ENCODE measurements at regions not wholly inside any gene's neighbourhood (a gene's known extent, or its start where the extent isn't known, plus 50 kb on each side); places are given as distances from the start of the nearest gene placed in this dataset.

DNA sequence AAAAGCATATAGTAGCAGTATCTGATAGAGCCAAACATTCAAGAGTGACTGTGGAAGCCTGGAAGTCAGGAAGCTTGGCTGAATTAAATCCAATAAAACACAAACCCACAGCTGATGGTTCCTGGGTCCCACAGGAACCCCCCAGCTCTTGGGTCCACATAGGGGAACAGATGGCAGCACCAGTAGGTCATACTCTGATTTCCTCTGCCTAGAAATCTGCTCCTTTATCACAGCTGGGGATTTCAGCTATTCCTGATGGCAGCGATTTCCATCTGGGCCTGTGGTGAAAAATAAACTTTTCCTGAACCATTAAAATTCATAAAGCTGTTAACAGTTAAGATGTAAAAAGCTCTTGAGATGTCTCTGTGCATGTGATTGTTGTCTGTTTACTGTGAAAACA, 202.0 kb upstream of the FRMD6 start:
- Histone ChIP-seq H3K27ac (ENCODE audit: low read depth, low read length) (no peak overlapping the region), H3K27me3 (ENCODE audit: control insufficient read depth in 5 of 5, insufficient read depth in 4 of 5, low read length in 5 of 5) (no peaks in the 10 kb centered on the region), H3K9me3 (ENCODE audit: control insufficient read depth in 5 of 5, low read length in 5 of 5) (no peaks in the 10 kb centered on the region), H3K36me3 (ENCODE audit: control insufficient read depth in 5 of 5, insufficient read depth in 5 of 5, low read length in 5 of 5) (no peaks in the 10 kb centered on the region), H3K4me1 (ENCODE audit: control insufficient read depth in 5 of 5, insufficient read depth in 5 of 5, low read length in 5 of 5) (peaks cover 0 to 8% (median 5%) of the 10 kb centered on the region in 5 donors), H3K9ac (ENCODE audit: low read length in 5 of 5) (no peak overlapping the region), H3K4me3 (ENCODE audit: low read depth in 1 of 5, low read length in 5 of 5) (no peak overlapping the region)

DNA sequence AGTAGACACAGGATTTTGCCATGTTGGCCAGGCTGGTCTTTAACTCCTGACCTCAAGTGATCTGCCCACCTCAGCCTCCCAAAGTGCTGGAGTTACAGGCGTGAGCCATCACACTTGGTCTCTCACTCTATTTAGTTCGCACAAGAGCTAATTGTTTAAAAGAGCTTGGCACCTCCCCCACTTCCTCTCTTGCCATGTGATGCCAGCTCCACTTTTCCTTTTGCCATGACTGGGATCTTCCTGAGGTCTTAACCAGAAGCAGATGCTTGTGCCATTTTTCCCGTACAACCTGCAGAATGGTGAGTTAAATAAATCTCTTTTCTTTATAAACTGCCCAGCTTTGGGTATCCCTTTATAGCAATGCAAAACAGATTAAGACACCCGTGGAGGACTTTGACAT, 200.1 kb upstream of the FRMD6 start:
- Histone ChIP-seq H3K27me3 (ENCODE audit: control insufficient read depth in 5 of 5, insufficient read depth in 4 of 5, low read length in 5 of 5) (no peaks in the 10 kb centered on the region), H3K27ac (ENCODE audit: low read depth, low read length) (no peak overlapping the region), H3K36me3 (ENCODE audit: control insufficient read depth in 5 of 5, insufficient read depth in 5 of 5, low read length in 5 of 5) (no peaks in the 10 kb centered on the region), H3K9ac (ENCODE audit: low read length in 5 of 5) (no peak overlapping the region), H3K9me3 (ENCODE audit: control insufficient read depth in 5 of 5, low read length in 5 of 5) (no peaks in the 10 kb centered on the region), H3K4me1 (ENCODE audit: control insufficient read depth in 5 of 5, insufficient read depth in 5 of 5, low read length in 5 of 5) (peaks cover 0 to 8% (median 5%) of the 10 kb centered on the region in 5 donors), H3K4me3 (ENCODE audit: low read depth in 1 of 5, low read length in 5 of 5) (no peak overlapping the region)

DNA sequence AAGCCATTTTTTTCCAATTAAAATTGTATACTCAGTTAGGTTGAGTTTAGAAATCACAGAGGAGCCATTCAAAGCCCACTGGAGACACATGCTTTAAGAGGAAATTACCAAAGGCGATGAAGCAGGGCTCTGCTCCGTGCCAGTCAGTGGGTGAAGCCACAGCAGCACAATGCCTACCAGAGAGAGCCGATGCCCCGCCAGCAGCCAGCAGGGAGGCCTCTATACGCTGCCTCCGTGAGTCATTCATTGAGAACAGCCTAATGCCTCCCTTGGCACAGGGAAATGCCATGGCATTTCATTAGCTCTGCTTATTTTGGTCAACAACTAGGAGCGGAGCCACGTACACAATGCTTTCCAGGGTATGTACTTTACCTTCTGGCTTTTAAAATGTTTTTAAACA, 197.8 kb upstream of the FRMD6 start:
- no peak overlapping the region for H3K9ac ChIP-seq (ENCODE audit: low read length in 5 of 5)
- no peaks in the 10 kb centered on the region for H3K9me3 ChIP-seq (ENCODE audit: control insufficient read depth in 5 of 5, low read length in 5 of 5)
- peaks cover 0 to 3% (median 0%) of the 10 kb centered on the region in 5 donors for H3K4me1 ChIP-seq (ENCODE audit: control insufficient read depth in 5 of 5, insufficient read depth in 5 of 5, low read length in 5 of 5)
- H3K36me3 ChIP-seq (ENCODE audit: control insufficient read depth in 5 of 5, insufficient read depth in 5 of 5, low read length in 5 of 5), result no peaks in the 10 kb centered on the region
- no peaks in the 10 kb centered on the region for H3K27me3 ChIP-seq (ENCODE audit: control insufficient read depth in 5 of 5, insufficient read depth in 4 of 5, low read length in 5 of 5)
- H3K27ac ChIP-seq (ENCODE audit: low read depth, low read length), result no peak overlapping the region
- H3K4me3 ChIP-seq (ENCODE audit: low read depth in 1 of 5, low read length in 5 of 5), result no peak overlapping the region

DNA sequence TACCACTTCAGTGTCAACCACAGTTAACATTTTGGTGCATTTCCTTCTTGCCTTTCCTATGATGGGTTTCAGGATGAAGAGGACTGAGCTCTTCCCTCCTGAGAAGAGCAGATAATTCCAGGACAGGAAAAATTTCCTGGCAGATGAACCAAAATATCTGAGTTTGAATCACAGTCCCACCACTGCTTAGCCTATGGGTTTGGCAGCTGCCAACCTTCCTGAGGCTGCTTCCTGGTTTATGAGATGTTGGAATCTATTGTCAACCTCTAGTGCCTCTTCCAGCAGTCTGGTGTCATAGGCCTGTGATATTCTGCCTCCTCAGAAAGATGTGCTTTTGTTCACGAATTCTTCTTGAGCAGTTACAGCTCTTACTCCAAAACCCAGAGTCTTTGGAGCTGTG, 197.4 kb upstream of the FRMD6 start:
- no peak overlapping the region for H3K27ac ChIP-seq (ENCODE audit: low read depth, low read length)
- H3K4me1 ChIP-seq (ENCODE audit: control insufficient read depth in 5 of 5, insufficient read depth in 5 of 5, low read length in 5 of 5), result no peaks in the 10 kb centered on the region
- no peaks in the 10 kb centered on the region for H3K9me3 ChIP-seq (ENCODE audit: control insufficient read depth in 5 of 5, low read length in 5 of 5)
- H3K36me3 ChIP-seq (ENCODE audit: control insufficient read depth in 5 of 5, insufficient read depth in 5 of 5, low read length in 5 of 5), result no peaks in the 10 kb centered on the region
- no peaks in the 10 kb centered on the region for H3K27me3 ChIP-seq (ENCODE audit: control insufficient read depth in 5 of 5, insufficient read depth in 4 of 5, low read length in 5 of 5)
- no peak overlapping the region for H3K4me3 ChIP-seq (ENCODE audit: low read depth in 1 of 5, low read length in 5 of 5)
- H3K9ac ChIP-seq (ENCODE audit: low read length in 5 of 5), result no peak overlapping the region

DNA sequence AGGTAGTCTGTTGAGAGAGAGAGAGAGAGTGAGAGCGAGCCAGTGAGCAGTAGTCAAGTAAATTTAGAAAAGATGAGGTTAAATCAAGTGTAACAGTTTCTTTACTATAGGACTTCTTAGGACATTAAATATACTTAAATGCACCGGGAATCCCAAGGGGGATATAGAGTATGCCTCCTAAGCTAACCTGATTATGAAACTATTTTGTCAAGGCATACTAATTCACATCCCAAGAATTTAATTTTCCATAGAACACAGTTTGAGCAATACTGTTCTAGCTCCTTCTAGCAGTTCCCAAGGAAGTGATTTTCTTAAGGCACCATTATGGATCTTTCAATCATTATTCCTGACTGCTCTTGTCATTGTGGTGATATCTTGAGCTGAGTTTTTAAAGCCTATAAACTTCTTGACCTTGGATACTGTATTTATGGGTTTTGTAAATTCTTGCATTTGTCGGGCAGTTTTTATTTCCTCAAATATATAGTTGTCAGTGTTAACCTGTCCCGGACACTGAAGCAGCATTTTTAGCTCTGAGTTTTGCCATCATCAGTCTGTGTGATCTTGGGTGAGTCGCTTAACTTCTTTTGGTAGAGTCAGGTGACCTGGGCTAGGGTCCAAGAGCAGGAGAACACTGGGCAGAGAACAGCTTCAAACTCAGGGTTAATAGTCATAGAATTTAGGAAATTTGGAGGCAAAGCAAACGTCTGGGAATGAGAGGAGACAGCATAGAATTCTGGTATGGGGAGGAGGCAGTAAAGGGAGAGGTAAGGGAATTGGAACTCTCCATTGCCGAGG, 196.5 kb upstream of the FRMD6 start:
- Histone ChIP-seq H3K27ac (ENCODE audit: low read depth, low read length) (no peak overlapping the region), H3K27me3 (ENCODE audit: control insufficient read depth in 5 of 5, insufficient read depth in 4 of 5, low read length in 5 of 5) (no peaks in the 10 kb centered on the region), H3K36me3 (ENCODE audit: control insufficient read depth in 5 of 5, insufficient read depth in 5 of 5, low read length in 5 of 5) (no peaks in the 10 kb centered on the region), H3K9me3 (ENCODE audit: control insufficient read depth in 5 of 5, low read length in 5 of 5) (no peaks in the 10 kb centered on the region), H3K4me1 (ENCODE audit: control insufficient read depth in 5 of 5, insufficient read depth in 5 of 5, low read length in 5 of 5) (no peaks in the 10 kb centered on the region), H3K9ac (ENCODE audit: low read length in 5 of 5) (no peak overlapping the region), H3K4me3 (ENCODE audit: low read depth in 1 of 5, low read length in 5 of 5) (no peak overlapping the region)

DNA sequence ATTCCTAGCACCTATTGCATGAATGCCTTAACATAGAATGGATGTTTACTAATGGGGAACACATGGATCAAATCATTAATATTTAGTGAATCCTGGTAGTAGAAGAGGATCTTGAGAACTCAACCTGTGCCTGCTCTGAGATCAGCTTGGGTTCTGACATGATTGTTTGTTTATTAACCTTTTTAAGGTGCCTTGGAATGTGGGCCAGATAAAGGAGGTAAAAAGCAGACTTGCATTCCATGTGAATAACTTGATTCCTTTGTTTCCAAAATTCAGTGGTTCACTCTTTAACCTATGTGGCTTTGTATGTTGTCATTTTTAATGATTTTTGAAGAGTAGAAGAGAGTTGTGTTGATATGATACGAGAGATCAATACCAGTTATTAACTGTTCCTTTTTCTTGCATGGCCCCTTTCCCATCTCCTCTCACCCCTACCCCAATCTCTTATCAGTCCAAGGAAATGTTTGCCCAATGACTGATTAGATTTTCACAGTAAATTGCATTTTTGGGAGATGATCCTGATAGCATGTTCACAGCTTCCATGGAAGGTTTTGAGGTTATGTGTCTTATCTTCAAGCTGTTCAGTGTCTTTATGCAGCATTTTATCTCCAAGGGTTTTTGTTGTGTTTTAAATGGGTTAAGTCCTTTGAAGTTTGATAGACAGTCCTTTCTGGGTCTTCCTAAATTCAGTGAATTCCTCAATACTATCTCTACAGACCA, 193.7 kb upstream of the FRMD6 start:
- H3K4me1 ChIP-seq (ENCODE audit: control insufficient read depth in 5 of 5, insufficient read depth in 5 of 5, low read length in 5 of 5), result no peaks in the 10 kb centered on the region
- no peak overlapping the region for H3K27ac ChIP-seq (ENCODE audit: low read depth, low read length)
- no peaks in the 10 kb centered on the region for H3K9me3 ChIP-seq (ENCODE audit: control insufficient read depth in 5 of 5, low read length in 5 of 5)
- no peak overlapping the region for H3K4me3 ChIP-seq (ENCODE audit: low read depth in 1 of 5, low read length in 5 of 5)
- no peak overlapping the region for H3K9ac ChIP-seq (ENCODE audit: low read length in 5 of 5)
- H3K36me3 ChIP-seq (ENCODE audit: control insufficient read depth in 5 of 5, insufficient read depth in 5 of 5, low read length in 5 of 5), result no peaks in the 10 kb centered on the region
- H3K27me3 ChIP-seq (ENCODE audit: control insufficient read depth in 5 of 5, insufficient read depth in 4 of 5, low read length in 5 of 5), result no peaks in the 10 kb centered on the region

DNA sequence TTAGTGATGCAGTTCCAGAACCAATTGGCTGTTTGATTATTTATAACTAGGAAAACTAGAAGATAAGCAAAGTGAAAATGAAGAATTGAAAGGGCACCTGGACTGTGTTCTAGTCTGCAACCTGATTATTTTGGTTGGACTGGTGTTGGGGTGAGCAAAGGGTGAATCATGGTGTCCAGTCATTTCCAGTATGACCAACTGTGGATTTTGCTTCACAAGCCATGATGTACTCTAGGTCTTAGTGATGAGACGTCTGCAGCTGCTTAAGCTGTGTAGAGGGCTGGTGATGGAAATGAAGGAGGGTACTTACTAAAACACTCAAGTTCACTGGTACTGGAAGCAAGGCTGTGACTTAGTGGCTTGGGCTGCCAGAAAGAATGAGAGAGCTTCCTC, 193.2 kb upstream of the FRMD6 start:
- H3K27ac ChIP-seq (ENCODE audit: low read depth, low read length), result no peak overlapping the region
- no peaks in the 10 kb centered on the region for H3K36me3 ChIP-seq (ENCODE audit: control insufficient read depth in 5 of 5, insufficient read depth in 5 of 5, low read length in 5 of 5)
- no peak overlapping the region for H3K9ac ChIP-seq (ENCODE audit: low read length in 5 of 5)
- no peaks in the 10 kb centered on the region for H3K4me1 ChIP-seq (ENCODE audit: control insufficient read depth in 5 of 5, insufficient read depth in 5 of 5, low read length in 5 of 5)
- no peaks in the 10 kb centered on the region for H3K27me3 ChIP-seq (ENCODE audit: control insufficient read depth in 5 of 5, insufficient read depth in 4 of 5, low read length in 5 of 5)
- no peaks in the 10 kb centered on the region for H3K9me3 ChIP-seq (ENCODE audit: control insufficient read depth in 5 of 5, low read length in 5 of 5)
- no peak overlapping the region for H3K4me3 ChIP-seq (ENCODE audit: low read depth in 1 of 5, low read length in 5 of 5)

DNA sequence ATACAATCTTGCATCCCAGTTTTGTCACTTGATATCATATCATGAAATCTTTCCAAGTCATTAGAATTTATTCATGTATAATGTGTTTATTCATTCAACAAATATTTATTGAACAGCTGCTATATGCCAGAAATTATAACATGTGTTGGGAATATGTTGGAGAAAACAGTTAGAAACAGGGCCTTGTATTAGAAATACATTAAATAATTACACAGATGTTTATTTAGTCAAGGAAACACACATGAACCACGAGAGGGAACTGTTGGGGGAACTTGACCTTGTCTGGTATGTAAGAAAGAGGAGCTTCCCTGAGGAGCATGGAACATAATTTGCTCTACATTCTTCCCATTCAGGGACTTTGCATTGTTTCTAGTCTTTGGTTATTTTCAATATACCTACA, 191.7 kb upstream of the FRMD6 start:
- Histone ChIP-seq H3K4me1 (ENCODE audit: control insufficient read depth in 5 of 5, insufficient read depth in 5 of 5, low read length in 5 of 5) (no peaks in the 10 kb centered on the region), H3K27ac (ENCODE audit: low read depth, low read length) (no peak overlapping the region), H3K36me3 (ENCODE audit: control insufficient read depth in 5 of 5, insufficient read depth in 5 of 5, low read length in 5 of 5) (no peaks in the 10 kb centered on the region), H3K9ac (ENCODE audit: low read length in 5 of 5) (no peak overlapping the region), H3K4me3 (ENCODE audit: low read depth in 1 of 5, low read length in 5 of 5) (no peak overlapping the region), H3K27me3 (ENCODE audit: control insufficient read depth in 5 of 5, insufficient read depth in 4 of 5, low read length in 5 of 5) (no peaks in the 10 kb centered on the region), H3K9me3 (ENCODE audit: control insufficient read depth in 5 of 5, low read length in 5 of 5) (no peaks in the 10 kb centered on the region)

DNA sequence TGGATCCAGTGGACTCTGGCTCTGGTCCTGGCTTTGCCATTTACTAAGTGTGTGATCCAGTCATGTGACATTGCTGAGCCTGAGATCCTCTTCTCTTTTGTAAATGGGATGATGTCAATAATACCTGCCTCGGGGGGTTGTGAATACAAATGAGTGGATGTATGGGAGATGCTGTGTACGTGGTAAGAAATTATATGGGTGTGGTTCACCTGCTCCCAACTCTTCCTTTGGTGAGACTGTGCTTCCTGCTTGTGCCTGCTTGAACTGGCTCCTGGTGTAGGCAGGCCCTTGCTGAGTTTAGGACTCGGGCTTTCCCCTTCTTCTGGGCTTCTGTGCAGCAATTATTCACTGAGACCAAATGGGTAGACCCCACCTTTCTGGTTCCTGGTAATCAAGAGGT, 189.5 kb upstream of the FRMD6 start:
- H3K9ac ChIP-seq (ENCODE audit: low read length in 5 of 5), result no peak overlapping the region
- H3K27me3 ChIP-seq (ENCODE audit: control insufficient read depth in 5 of 5, insufficient read depth in 4 of 5, low read length in 5 of 5), result no peaks in the 10 kb centered on the region
- H3K4me1 ChIP-seq (ENCODE audit: control insufficient read depth in 5 of 5, insufficient read depth in 5 of 5, low read length in 5 of 5), result no peaks in the 10 kb centered on the region
- no peak overlapping the region for H3K27ac ChIP-seq (ENCODE audit: low read depth, low read length)
- H3K9me3 ChIP-seq (ENCODE audit: control insufficient read depth in 5 of 5, low read length in 5 of 5), result no peaks in the 10 kb centered on the region
- H3K4me3 ChIP-seq (ENCODE audit: low read depth in 1 of 5, low read length in 5 of 5), result no peak overlapping the region
- no peaks in the 10 kb centered on the region for H3K36me3 ChIP-seq (ENCODE audit: control insufficient read depth in 5 of 5, insufficient read depth in 5 of 5, low read length in 5 of 5)

DNA sequence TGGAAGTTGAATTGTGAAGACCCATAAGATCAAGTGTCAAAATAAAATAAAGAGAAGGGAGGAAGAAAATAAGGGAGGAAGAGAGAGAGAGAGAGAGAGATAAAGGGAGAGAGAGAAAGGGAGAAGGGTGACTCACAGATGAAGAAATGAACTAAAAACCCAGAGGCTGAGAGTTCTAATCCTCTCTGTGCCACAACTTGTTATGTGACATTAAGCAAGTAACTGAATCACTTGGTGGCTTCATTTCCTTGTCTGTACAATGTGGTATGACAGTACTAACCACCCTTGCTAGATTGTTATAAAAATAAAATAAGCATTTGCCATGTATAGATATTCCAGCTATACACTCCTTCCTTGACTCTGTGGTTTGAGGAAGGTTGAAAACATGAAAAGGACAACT, 189.0 kb upstream of the FRMD6 start:
- Histone ChIP-seq H3K9me3 (ENCODE audit: control insufficient read depth in 5 of 5, low read length in 5 of 5) (no peaks in the 10 kb centered on the region), H3K4me3 (ENCODE audit: low read depth in 1 of 5, low read length in 5 of 5) (no peak overlapping the region), H3K27me3 (ENCODE audit: control insufficient read depth in 5 of 5, insufficient read depth in 4 of 5, low read length in 5 of 5) (no peaks in the 10 kb centered on the region), H3K27ac (ENCODE audit: low read depth, low read length) (no peak overlapping the region), H3K4me1 (ENCODE audit: control insufficient read depth in 5 of 5, insufficient read depth in 5 of 5, low read length in 5 of 5) (no peaks in the 10 kb centered on the region), H3K9ac (ENCODE audit: low read length in 5 of 5) (no peak overlapping the region), H3K36me3 (ENCODE audit: control insufficient read depth in 5 of 5, insufficient read depth in 5 of 5, low read length in 5 of 5) (no peaks in the 10 kb centered on the region)

All from subcutaneous abdominal adipose tissue (tissue), 5 donors.